NCI-H774 (cell line): ENCODE measurements at regions not wholly inside any gene's neighbourhood (a gene's known extent, or its start where the extent isn't known, plus 50 kb on each side); places are given as distances from the start of the nearest gene placed in this dataset.
"Not testable (repeated sequence)": the region's sequence is repeated elsewhere in the genome, so short reads cannot be mapped to it uniquely, and the experiment has no call there.

Experiments
- DNase-seq: peaks from one replicate; lab custom pipeline; 2025; lab: John Stamatoyannopoulos, UW

GRCh38 chr4:146124023-146124680 lies 51.4 kb upstream of the LSM6 start:
- no peak for DNase-seq

- DNase-seq, result no peak
Observed at GRCh38 chr4:146123231-146123630, 52.3 kb upstream of the LSM6 start.

GRCh38 chr4:146122398-146122797 lies 53.1 kb upstream of the LSM6 start:
- DNase-seq, result no peak

- no peak for DNase-seq
Observed at GRCh38 chr4:146121757-146122156, 53.8 kb upstream of the LSM6 start.

GRCh38 chr4:146119845-146120404 lies 55.6 kb upstream of the LSM6 start:
- no peak for DNase-seq

- no peak for DNase-seq
Observed at GRCh38 chr4:146114066-146114465, 61.5 kb upstream of the LSM6 start.

GRCh38 chr4:146113171-146113570 lies 62.3 kb upstream of the LSM6 start:
- DNase-seq, result no peak

- no peak for DNase-seq
Observed at GRCh38 chr4:146112389-146112788, 63.1 kb upstream of the LSM6 start.

GRCh38 chr4:146110871-146111485 lies 64.5 kb upstream of the LSM6 start:
- DNase-seq, result no peak

- no peak for DNase-seq
Observed at GRCh38 chr4:146108756-146109155, 66.8 kb upstream of the LSM6 start.

GRCh38 chr4:146107587-146108240 lies 67.8 kb upstream of the LSM6 start:
- DNase-seq, result no peak

GRCh38 chr4:146105464-146105863 lies 70.1 kb upstream of the LSM6 start:
- no peak for DNase-seq

- DNase-seq, result no peak
Observed at GRCh38 chr4:146104541-146104940, 71.0 kb upstream of the LSM6 start.

- DNase-seq, result not testable (repeated sequence)
Observed at GRCh38 chr4:146104052-146104451, 71.5 kb upstream of the LSM6 start.

GRCh38 chr4:146099585-146099984 lies 75.9 kb upstream of the LSM6 start:
- DNase-seq, result no peak

GRCh38 chr4:146098978-146099377 lies 76.5 kb upstream of the LSM6 start:
- DNase-seq, result no peak

- no peak for DNase-seq
Observed at GRCh38 chr4:146098397-146098796, 77.1 kb upstream of the LSM6 start.

- no peak for DNase-seq
Observed at GRCh38 chr4:146096371-146096770, 79.1 kb upstream of the LSM6 start.

- DNase-seq, result no peak
Observed at GRCh38 chr4:146095860-146096259, 79.7 kb upstream of the LSM6 start.

- no peak for DNase-seq
Observed at GRCh38 chr4:146095091-146095690, 80.3 kb upstream of the LSM6 start.

GRCh38 chr4:146088690-146089089 lies 86.8 kb upstream of the LSM6 start:
- DNase-seq, result no peak

- no peak for DNase-seq
Observed at GRCh38 chr4:146087856-146088255, 87.7 kb upstream of the LSM6 start.

- no peak for DNase-seq
Observed at GRCh38 chr4:146076081-146076480, 99.4 kb upstream of the LSM6 start.
